OCI-LY1 (cell line): ENCODE measurements at regions not wholly inside any gene's neighbourhood (a gene's known extent, or its start where the extent isn't known, plus 50 kb on each side); places are given as distances from the start of the nearest gene placed in this dataset.

Experiments
- H2AFZ ChIP-seq: fragments of 200-600 bp; sonication (generic), shearing (Covaris generic); 2 replicates; pipeline ENCODE4 v1.6.0; 2014; ENCODE audit warnings: antibody characterized with exemption, mild to moderate bottlenecking, low read length
- H3F3A ChIP-seq: fragments of 200-600 bp; sonication (generic), shearing (Covaris generic); 2 replicates; pipeline ENCODE4 v1.6.0; 2014; ENCODE audit warnings: mild to moderate bottlenecking, antibody characterized with exemption, low read length, moderate library complexity; ENCODE audit not compliant: insufficient read depth
- H3K27ac ChIP-seq: fragments of 200-600 bp; sonication (generic); 2 replicates; pipeline ENCODE4 v1.5.1; 2014; ENCODE audit warnings: low read length, mixed run types, mild to moderate bottlenecking, low read depth; ENCODE audit not compliant: poor library complexity, severe bottlenecking
- H3K27me3 ChIP-seq: fragments of 200-600 bp; sonication (generic); 2 replicates; pipeline ENCODE4 v1.6.0; 2014; ENCODE audit warnings: antibody characterized with exemption, mild to moderate bottlenecking, low read length, moderate library complexity; ENCODE audit not compliant: insufficient read depth
- H3K36me3 ChIP-seq: fragments of 200-600 bp; sonication (generic); 2 replicates; pipeline ENCODE4 v1.6.1; 2014; ENCODE audit warnings: mild to moderate bottlenecking, antibody characterized with exemption, low read length, moderate library complexity, mixed read lengths; ENCODE audit not compliant: insufficient read depth
- H3K4me1 ChIP-seq: fragments of 200-600 bp; sonication (generic); 2 replicates; pipeline ENCODE4 v1.5.1; 2014; ENCODE audit warnings: mild to moderate bottlenecking, low read length, moderate library complexity; ENCODE audit not compliant: insufficient read depth, severe bottlenecking
- H3K4me2 ChIP-seq: fragments of 200-600 bp; sonication (generic), shearing (Covaris generic); 2 replicates; pipeline ENCODE4 v1.6.1; 2014; ENCODE audit warnings: low read length
- H3K4me3 ChIP-seq: fragments of 200-600 bp; sonication (generic); 2 replicates; pipeline ENCODE4 v1.5.1; 2014; ENCODE audit warnings: low read length, low read depth, mild to moderate bottlenecking, mixed read lengths; ENCODE audit not compliant: poor library complexity, severe bottlenecking
- H3K79me2 ChIP-seq: fragments of 200-600 bp; shearing (Covaris generic); 2 replicates; pipeline ENCODE4 v1.6.1; 2016; ENCODE audit warnings: mixed run types, low read length, mixed read lengths; ENCODE audit not compliant: insufficient read depth
- H3K9ac ChIP-seq: fragments of 200-600 bp; sonication (generic), shearing (Covaris generic); 2 replicates; pipeline ENCODE4 v1.6.1; 2014; ENCODE audit warnings: mild to moderate bottlenecking, low read length, mixed read lengths
- H3K9me2 ChIP-seq: fragments of 200-600 bp; sonication (generic), shearing (Covaris generic); 2 replicates; pipeline ENCODE4 v1.6.1; 2014; ENCODE audit warnings: low read depth, mild to moderate bottlenecking, low read length, mixed read lengths
- H3K9me3 ChIP-seq: fragments of 200-600 bp; shearing (Covaris generic); 2 replicates; pipeline ENCODE4 v1.6.1; 2014; ENCODE audit warnings: low read length, mixed read lengths
- H4K20me1 ChIP-seq: fragments of 200-600 bp; sonication (generic), shearing (Covaris generic); 2 replicates; pipeline ENCODE4 v1.6.0; 2016; ENCODE audit warnings: mild to moderate bottlenecking, low read length; ENCODE audit not compliant: insufficient read depth
- CTCF ChIP-seq: fragments of 200-600 bp; sonication (generic), shearing (Covaris generic); IDR thresholded peaks from 2 replicates; pipeline ENCODE4 v1.5.1; 2017; ENCODE audit warnings: mild to moderate bottlenecking, antibody characterized with exemption, low read length, moderate library complexity, mixed read lengths
- EZH2 ChIP-seq: fragments of 200-600 bp; sonication (generic), shearing (Covaris generic); IDR thresholded peaks from 2 replicates; pipeline ENCODE4 v1.8.0; 2017; ENCODE audit warnings: borderline replicate concordance, mixed run types, mild to moderate bottlenecking, antibody characterized with exemption, low read length, moderate library complexity, mixed read lengths

- no peaks in the 10 kb centered on the region for H3F3A ChIP-seq
- H3K27ac ChIP-seq: no peak overlapping the region
- no peaks in the 10 kb centered on the region for H3K36me3 ChIP-seq
- no peaks in the 10 kb centered on the region for H3K9me2 ChIP-seq
- no peaks in the 10 kb centered on the region for H3K79me2 ChIP-seq
- no peak overlapping the region for H3K4me3 ChIP-seq
- no peaks in the 10 kb centered on the region for H3K27me3 ChIP-seq
- H2AFZ ChIP-seq: no peak overlapping the region
- no peaks in the 10 kb centered on the region for H3K9me3 ChIP-seq
- no peak overlapping the region for H3K9ac ChIP-seq
- no peaks in the 10 kb centered on the region for H3K4me1 ChIP-seq
- no peak overlapping the region for H3K4me2 ChIP-seq
- no peaks in the 10 kb centered on the region for H4K20me1 ChIP-seq
- TF ChIP-seq CTCF (no peak), EZH2 (no peak)
These were observed 217.6 kb upstream of the SPRED2 start for GRCh38 chr2:65649811-65650589.

GRCh38 chr2:65647249-65647842 lies 214.9 kb upstream of the SPRED2 start:
- Histone ChIP-seq H3K9ac (no peak overlapping the region), H3K79me2 (no peaks in the 10 kb centered on the region), H3K9me2 (no peaks in the 10 kb centered on the region), H3K36me3 (no peaks in the 10 kb centered on the region), H4K20me1 (no peaks in the 10 kb centered on the region), H3K4me2 (no peak overlapping the region), H3K27ac (no peak overlapping the region), H3K4me3 (no peak overlapping the region), H3K4me1 (no peaks in the 10 kb centered on the region), H3K9me3 (no peaks in the 10 kb centered on the region), H2AFZ (no peak overlapping the region), H3F3A (no peaks in the 10 kb centered on the region), H3K27me3 (no peaks in the 10 kb centered on the region)
- TF ChIP-seq CTCF: no peak
- no peak for TF ChIP-seq EZH2

- H4K20me1 ChIP-seq: no peaks in the 10 kb centered on the region
- TF ChIP-seq EZH2: no peak
- TF ChIP-seq CTCF: no peak
- H3K79me2 ChIP-seq: no peaks in the 10 kb centered on the region
- no peak overlapping the region for H3K4me3 ChIP-seq
- H3K9ac ChIP-seq: no peak overlapping the region
- H3K36me3 ChIP-seq: no peaks in the 10 kb centered on the region
- no peaks in the 10 kb centered on the region for H3K9me3 ChIP-seq
- no peaks in the 10 kb centered on the region for H3K27me3 ChIP-seq
- no peaks in the 10 kb centered on the region for H3K9me2 ChIP-seq
- H3K4me1 ChIP-seq: peaks cover 4% of the 10 kb centered on the region
- H3F3A ChIP-seq: no peaks in the 10 kb centered on the region
- H3K4me2 ChIP-seq: no peak overlapping the region
- no peak overlapping the region for H2AFZ ChIP-seq
- no peak overlapping the region for H3K27ac ChIP-seq
These were observed 208.3 kb upstream of the SPRED2 start for GRCh38 chr2:65640793-65641103.
